Suppressor macrophage treated with lipopolysaccharide for 1 hour (primary cell): ENCODE measurements at regions not wholly inside any gene's neighbourhood (a gene's known extent, or its start where the extent isn't known, plus 50 kb on each side); places are given as distances from the start of the nearest gene placed in this dataset.

ENCODE experiments used
- DNase-seq, 3 donors: peaks; one replicate each; pipeline ENCODE4 v3.0.0-alpha.2; 2020 to 2022

GRCh38 chr5:161235569-161235968, 311.0 kb downstream of the GABRB2 start:
- DNase-seq = no peak

GRCh38 chr5:161233553-161233952, 313.0 kb downstream of the GABRB2 start:
- DNase-seq = no peak

GRCh38 chr5:161230221-161230620, 316.3 kb downstream of the GABRB2 start:
- DNase-seq = no peak

GRCh38 chr5:161219816-161220215, 326.7 kb downstream of the GABRB2 start:
- DNase-seq = no peak

GRCh38 chr5:161216877-161217276, 329.6 kb downstream of the GABRB2 start:
- no peak for DNase-seq

GRCh38 chr5:161212123-161212712, 334.3 kb downstream of the GABRB2 start:
- no peak for DNase-seq

GRCh38 chr5:161201558-161201957, 345.0 kb downstream of the GABRB2 start:
- DNase-seq = no peak

- no peak for DNase-seq
Observed at GRCh38 chr5:161190778-161191177, 338.8 kb upstream of the ATP10B start.

- DNase-seq = no peak
Observed at GRCh38 chr5:161190086-161190485, 338.1 kb upstream of the ATP10B start.

- no peak for DNase-seq
Observed at GRCh38 chr5:161189452-161189851, 337.4 kb upstream of the ATP10B start.

GRCh38 chr5:161183559-161183958, 331.5 kb upstream of the ATP10B start:
- DNase-seq = no peak

GRCh38 chr5:161176221-161176620, 324.2 kb upstream of the ATP10B start:
- no peak for DNase-seq

- no peak for DNase-seq
Observed at GRCh38 chr5:161169776-161170175, 317.8 kb upstream of the ATP10B start.

- DNase-seq = no peak
Observed at GRCh38 chr5:161167016-161167767, 315.2 kb upstream of the ATP10B start.

GRCh38 chr5:161165998-161166660, 314.1 kb upstream of the ATP10B start:
- no peak for DNase-seq

GRCh38 chr5:161157925-161158324, 305.9 kb upstream of the ATP10B start:
- DNase-seq = no peak

GRCh38 chr5:161155451-161155850, 303.4 kb upstream of the ATP10B start:
- DNase-seq = no peak

GRCh38 chr5:161152415-161152940, 300.5 kb upstream of the ATP10B start:
- DNase-seq = no peak

GRCh38 chr5:161150441-161150988, 298.5 kb upstream of the ATP10B start:
- no peak for DNase-seq

GRCh38 chr5:161149078-161149477, 297.1 kb upstream of the ATP10B start:
- no peak for DNase-seq

- DNase-seq = no peak
Observed at GRCh38 chr5:161138751-161139455, 286.9 kb upstream of the ATP10B start.

GRCh38 chr5:161134956-161135355, 282.9 kb upstream of the ATP10B start:
- no peak for DNase-seq

- no peak for DNase-seq
Observed at GRCh38 chr5:161134083-161134482, 282.1 kb upstream of the ATP10B start.
